Ishikawa (cell line): ENCODE measurements at regions not wholly inside any gene's neighbourhood (a gene's known extent, or its start where the extent isn't known, plus 50 kb on each side); places are given as distances from the start of the nearest gene placed in this dataset.

ENCODE experiments used
- CEBPB ChIP-seq: IDR thresholded peaks from 2 replicates; pipeline ENCODE4 v1.6.1; 2012
- CREB1 ChIP-seq: IDR thresholded peaks from 2 replicates; pipeline ENCODE4 v1.6.1; 2012; ENCODE audit warnings: low read depth
- EGR1 ChIP-seq: IDR thresholded peaks from 2 replicates; pipeline ENCODE4 v1.6.1; 2012
- EP300 ChIP-seq: IDR thresholded peaks from 2 replicates; pipeline ENCODE4 v1.6.1; 2012; ENCODE audit warnings: borderline replicate concordance
- FOXM1 ChIP-seq: IDR thresholded peaks from 2 replicates; pipeline ENCODE4 v1.6.1; 2012; ENCODE audit warnings: low read depth, borderline replicate concordance
- NFIC ChIP-seq: IDR thresholded peaks from 2 replicates; pipeline ENCODE4 v1.6.1; 2012
- RAD21 ChIP-seq: IDR thresholded peaks from 2 replicates; pipeline ENCODE4 v1.6.1; 2012; ENCODE audit warnings: low read depth
- REST ChIP-seq: IDR thresholded peaks from 2 replicates; pipeline ENCODE4 v1.6.1; 2012; ENCODE audit warnings: low read depth, mild to moderate bottlenecking
- TAF1 ChIP-seq: IDR thresholded peaks from 2 replicates; pipeline ENCODE4 v1.6.1; 2012; ENCODE audit warnings: low read depth, mild to moderate bottlenecking
- TEAD4 ChIP-seq: IDR thresholded peaks from 2 replicates; pipeline ENCODE4 v1.6.1; 2012
- YY1 ChIP-seq: IDR thresholded peaks from 2 replicates; pipeline ENCODE4 v1.6.1; 2012; ENCODE audit warnings: low read depth
- ZBTB7A ChIP-seq: IDR thresholded peaks from 2 replicates; pipeline ENCODE4 v1.6.1; 2012; ENCODE audit warnings: low read depth
- TF ChIP-seq, protein P1 (sequence below): IDR thresholded peaks from 2 replicates; pipeline ENCODE4 v1.6.1; 2012
- TF ChIP-seq, protein P2 (sequence below): IDR thresholded peaks from 2 replicates; pipeline ENCODE4 v1.6.1; 2012

GRCh38 chr2:136168720-136169119, 50.8 kb upstream of the CXCR4 start:
- no peak for TF ChIP-seq FOXM1
- no peak for TF ChIP-seq EP300
- TF ChIP-seq EGR1: no peak

DNA sequence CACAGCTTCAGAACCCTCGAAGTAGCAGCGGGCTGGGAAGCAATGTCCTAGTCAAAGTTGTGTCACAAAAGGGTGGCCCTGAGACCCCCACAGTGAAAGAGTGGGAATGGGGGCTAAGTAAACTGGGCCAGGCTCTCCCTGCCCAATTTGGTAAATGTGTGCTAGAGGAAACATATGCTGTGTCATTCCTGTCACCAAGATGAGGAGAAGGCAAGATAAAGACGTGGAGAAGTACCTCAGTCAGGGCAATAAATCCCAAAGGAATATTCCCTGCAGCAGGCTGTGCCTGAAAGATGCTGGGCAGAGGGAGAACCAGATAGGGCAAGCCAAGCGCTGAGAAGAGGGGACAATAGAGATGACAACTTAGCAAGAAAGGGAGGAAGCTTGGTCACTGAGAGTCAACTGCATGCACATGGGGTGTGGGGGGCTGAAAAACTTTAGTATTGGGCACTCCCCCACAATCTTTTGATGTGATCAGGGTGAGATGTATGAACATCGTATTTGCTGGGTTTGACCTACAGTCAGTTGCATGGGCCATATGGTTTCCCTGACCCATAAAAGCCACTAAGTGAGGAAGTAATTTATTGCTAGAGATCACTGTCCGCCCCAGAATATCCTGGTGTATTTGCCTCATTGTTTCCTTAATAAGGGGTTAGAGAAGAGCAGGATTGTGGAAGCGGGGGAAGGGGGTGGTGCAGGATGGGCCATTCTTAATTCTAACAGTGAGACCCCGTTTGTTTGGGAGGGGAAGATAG, 49.9 kb upstream of the CXCR4 start:
- TF ChIP-seq REST: no peak
- TF ChIP-seq NFIC: no peak
- TF ChIP-seq, protein P1, sequence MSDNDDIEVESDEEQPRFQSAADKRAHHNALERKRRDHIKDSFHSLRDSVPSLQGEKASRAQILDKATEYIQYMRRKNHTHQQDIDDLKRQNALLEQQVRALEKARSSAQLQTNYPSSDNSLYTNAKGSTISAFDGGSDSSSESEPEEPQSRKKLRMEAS: no peak
- no peak for TF ChIP-seq ZBTB7A
- TF ChIP-seq TAF1: no peak
- no peak for TF ChIP-seq EGR1
- no peak for TF ChIP-seq TEAD4
- TF ChIP-seq, protein P2, sequence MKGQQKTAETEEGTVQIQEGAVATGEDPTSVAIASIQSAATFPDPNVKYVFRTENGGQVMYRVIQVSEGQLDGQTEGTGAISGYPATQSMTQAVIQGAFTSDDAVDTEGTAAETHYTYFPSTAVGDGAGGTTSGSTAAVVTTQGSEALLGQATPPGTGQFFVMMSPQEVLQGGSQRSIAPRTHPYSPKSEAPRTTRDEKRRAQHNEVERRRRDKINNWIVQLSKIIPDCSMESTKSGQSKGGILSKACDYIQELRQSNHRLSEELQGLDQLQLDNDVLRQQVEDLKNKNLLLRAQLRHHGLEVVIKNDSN: no peak
- no peak for TF ChIP-seq RAD21
- TF ChIP-seq YY1: no peak
- no peak for TF ChIP-seq EP300
- no peak for TF ChIP-seq CEBPB
- no peak for TF ChIP-seq CREB1
